ENCODE measurements at regions not wholly inside any gene's neighbourhood (a gene's known extent, or its start where the extent isn't known, plus 50 kb on each side); places are given as distances from the start of the nearest gene placed in this dataset.

DNA sequence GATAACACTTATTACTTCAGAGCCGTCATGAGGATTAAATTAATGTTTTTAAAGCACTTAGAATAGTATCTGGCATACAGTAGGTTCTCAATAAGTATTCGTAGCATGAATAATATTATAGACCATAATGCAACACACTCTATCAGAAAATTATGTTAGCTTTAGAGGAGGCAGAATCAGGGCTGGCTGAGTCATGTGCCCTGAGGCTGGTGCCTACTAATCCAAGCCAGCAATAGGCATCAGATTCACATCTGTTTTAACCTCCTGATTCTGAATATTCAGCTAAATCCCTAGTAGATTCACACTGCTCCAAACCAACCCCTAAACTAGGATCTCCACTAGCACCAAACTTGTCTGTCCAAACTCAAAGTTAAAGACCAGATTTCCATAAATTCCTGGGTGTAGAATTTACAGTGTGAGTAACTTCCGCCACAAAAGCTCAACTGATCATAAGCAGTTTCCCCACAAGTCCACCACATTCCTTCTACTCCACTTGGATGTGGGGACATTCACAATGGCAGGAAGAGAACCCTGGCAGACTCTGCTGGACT lies 170.0 kb upstream of the DAPK1 start:
- H3K36me3 ChIP-seq (ENCODE audit: low read depth) = no peaks in the 10 kb centered on the region
- H3K4me3 ChIP-seq = no peak overlapping the region
- H3K4me2 ChIP-seq (ENCODE audit: unreplicated experiment) = peak overlapping the region; percentile 22
- H3K9ac ChIP-seq = no peak overlapping the region
- no peak overlapping the region for H2AFZ ChIP-seq
- in situ Hi-C loops (cut with MboI) = loop anchor here (5.0 to 25.0 kb wide), 4 partner anchors 353 to 900 kb away; no protein-coding TSS in a partner anchor
- H3K27me3 ChIP-seq (replicated peaks; ENCODE audit: insufficient read depth) = no peaks in the 10 kb centered on the region
- H3K79me2 ChIP-seq (ENCODE audit: insufficient read depth) = no peaks in the 10 kb centered on the region
- peak; percentile 70 for DNase-seq
- peaks cover 5% of the 10 kb centered on the region; the same call in 1 of the 2 replicates for H3F3A ChIP-seq (ENCODE audit: insufficient read depth)
- no peaks in the 10 kb centered on the region for H3K9me3 ChIP-seq (ENCODE audit: low read depth)
- peaks cover 15% of the 10 kb centered on the region for H3K4me1 ChIP-seq (ENCODE audit: insufficient read depth)
- no peak for TF ChIP-seq EZH2phosphoT487 (IDR thresholded peaks at IDR 0.05; ENCODE audit: insufficient read depth, low read depth)
- TF ChIP-seq EZH2 (IDR thresholded peaks at IDR 0.05; ENCODE audit: insufficient read depth, poor library complexity, severe bottlenecking) = no peak
- 72 to 77% methylated on average over 3 of the region's 3 CpGs for WGBS, 2 experiments (ENCODE audit: low coverage in 1 of 2, low lambda C conversion rate in 2 of 2, missing lambda C conversion rate in 2 of 2)
- no peaks in the 10 kb centered on the region for H4K20me1 ChIP-seq (ENCODE audit: insufficient read depth)
- no peaks in the 10 kb centered on the region for H3K9me2 ChIP-seq (ENCODE audit: insufficient read depth)
- no peak overlapping the region for H3K27ac ChIP-seq

DNA sequence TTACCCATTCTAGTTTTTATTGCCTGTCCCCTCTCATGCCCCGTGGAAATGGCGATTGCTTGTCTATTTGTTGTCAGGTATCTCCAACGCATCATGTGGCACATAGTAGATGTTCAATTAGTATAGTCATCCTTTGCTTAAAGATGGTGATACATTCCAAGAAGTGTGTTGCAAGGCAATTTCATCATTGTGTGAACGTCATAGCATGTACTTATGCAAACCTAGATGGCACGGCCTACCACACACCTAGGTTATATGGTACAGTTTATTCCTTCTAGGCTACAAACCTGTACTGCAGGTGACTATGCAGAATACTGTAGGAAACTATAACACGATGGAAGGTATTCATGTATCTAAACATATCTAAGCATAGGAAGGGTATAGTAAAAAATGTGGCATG lies 163.9 kb upstream of the DAPK1 start:
- no peak overlapping the region for H3K4me3 ChIP-seq
- 76 to 79% methylated on average over 6 of the region's 6 CpGs for WGBS, 2 experiments (ENCODE audit: low coverage in 1 of 2, low lambda C conversion rate in 2 of 2, missing lambda C conversion rate in 2 of 2)
- H3K36me3 ChIP-seq (ENCODE audit: low read depth) = no peaks in the 10 kb centered on the region
- H3K4me2 ChIP-seq (ENCODE audit: unreplicated experiment) = no peak overlapping the region
- in situ Hi-C loops (cut with MboI) = loop anchor here (25.0 kb wide), 1 partner anchor 478 kb away; no protein-coding TSS in a partner anchor
- no peak for TF ChIP-seq EZH2phosphoT487 (IDR thresholded peaks at IDR 0.05; ENCODE audit: insufficient read depth, low read depth)
- TF ChIP-seq EZH2 (IDR thresholded peaks at IDR 0.05; ENCODE audit: insufficient read depth, poor library complexity, severe bottlenecking) = no peak
- no peak overlapping the region for H3K27ac ChIP-seq
- H3F3A ChIP-seq (ENCODE audit: insufficient read depth) = no peaks in the 10 kb centered on the region
- H3K4me1 ChIP-seq (ENCODE audit: insufficient read depth) = peaks cover 9% of the 10 kb centered on the region
- no peaks in the 10 kb centered on the region for H3K9me3 ChIP-seq (ENCODE audit: low read depth)
- H3K79me2 ChIP-seq (ENCODE audit: insufficient read depth) = no peaks in the 10 kb centered on the region
- H2AFZ ChIP-seq = no peak overlapping the region
- H4K20me1 ChIP-seq (ENCODE audit: insufficient read depth) = no peaks in the 10 kb centered on the region
- H3K9me2 ChIP-seq (ENCODE audit: insufficient read depth) = no peaks in the 10 kb centered on the region
- H3K27me3 ChIP-seq (replicated peaks; ENCODE audit: insufficient read depth) = no peaks in the 10 kb centered on the region; the same call in none of the 2 replicates
- no peak overlapping the region for H3K9ac ChIP-seq
- DNase-seq = no peak

DNA sequence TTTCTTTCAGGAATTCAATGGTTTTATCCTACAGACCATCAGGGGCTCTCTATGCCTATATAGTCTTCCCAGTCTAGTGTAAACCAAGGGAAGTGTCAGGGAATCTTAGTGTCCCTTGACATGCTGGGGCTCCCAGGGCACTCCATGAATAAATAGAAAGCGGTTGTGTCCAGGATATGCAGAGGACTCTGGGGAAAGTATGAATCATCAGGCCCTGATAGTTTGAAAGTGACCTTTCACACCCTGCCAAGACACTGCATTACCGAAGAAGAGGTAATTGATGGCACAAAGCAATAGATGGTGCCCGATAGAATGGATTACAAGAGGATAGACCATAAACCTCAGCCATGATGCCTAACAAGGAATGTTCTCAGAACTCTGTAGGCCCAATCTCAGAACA lies 163.3 kb upstream of the DAPK1 start:
- H2AFZ ChIP-seq = no peak overlapping the region
- H3K27ac ChIP-seq = no peak overlapping the region
- no peak overlapping the region for H3K9ac ChIP-seq
- H3K36me3 ChIP-seq (ENCODE audit: low read depth) = no peaks in the 10 kb centered on the region
- no peaks in the 10 kb centered on the region for H3K9me2 ChIP-seq (ENCODE audit: insufficient read depth)
- no peak for TF ChIP-seq EZH2 (IDR thresholded peaks at IDR 0.05; ENCODE audit: insufficient read depth, poor library complexity, severe bottlenecking)
- no peak for TF ChIP-seq EZH2phosphoT487 (IDR thresholded peaks at IDR 0.05; ENCODE audit: insufficient read depth, low read depth)
- no peaks in the 10 kb centered on the region; the same call in none of the 2 replicates for H3K27me3 ChIP-seq (replicated peaks; ENCODE audit: insufficient read depth)
- in situ Hi-C loops (cut with MboI) = loop anchor here (25.0 kb wide), 1 partner anchor 478 kb away; no protein-coding TSS in a partner anchor
- peaks cover 9% of the 10 kb centered on the region for H3K4me1 ChIP-seq (ENCODE audit: insufficient read depth)
- DNase-seq = peak; percentile 14
- WGBS, 2 experiments (ENCODE audit: low coverage in 1 of 2, low lambda C conversion rate in 2 of 2, missing lambda C conversion rate in 2 of 2) = 93 to 95% methylated on average over 3 of the region's 3 CpGs
- H3K4me3 ChIP-seq = no peak overlapping the region
- H3F3A ChIP-seq (ENCODE audit: insufficient read depth) = no peaks in the 10 kb centered on the region
- H3K4me2 ChIP-seq (ENCODE audit: unreplicated experiment) = no peak overlapping the region
- no peaks in the 10 kb centered on the region for H4K20me1 ChIP-seq (ENCODE audit: insufficient read depth)
- H3K79me2 ChIP-seq (ENCODE audit: insufficient read depth) = no peaks in the 10 kb centered on the region
- no peaks in the 10 kb centered on the region for H3K9me3 ChIP-seq (ENCODE audit: low read depth)

- DNase-seq = peak; percentile 69
Measured at GRCh38 chr9:87336407-87336806, 161.3 kb upstream of the DAPK1 start.

More at GRCh38 chr9:87336407-87336806, 161.3 kb upstream of the DAPK1 start:
- no peak overlapping the region for H3K4me3 ChIP-seq
- no peaks in the 10 kb centered on the region for H3F3A ChIP-seq (ENCODE audit: insufficient read depth)
- no peak overlapping the region for H3K9ac ChIP-seq
- no peaks in the 10 kb centered on the region for H3K36me3 ChIP-seq (ENCODE audit: low read depth)
- no peak for TF ChIP-seq EZH2phosphoT487 (IDR thresholded peaks at IDR 0.05; ENCODE audit: insufficient read depth, low read depth)
- no peak for TF ChIP-seq EZH2 (IDR thresholded peaks at IDR 0.05; ENCODE audit: insufficient read depth, poor library complexity, severe bottlenecking)
- H4K20me1 ChIP-seq (ENCODE audit: insufficient read depth) = no peaks in the 10 kb centered on the region
- H3K9me2 ChIP-seq (ENCODE audit: insufficient read depth) = no peaks in the 10 kb centered on the region
- in situ Hi-C loops (cut with MboI) = loop anchor here (25.0 kb wide), 1 partner anchor 476 kb away; no protein-coding TSS in a partner anchor
- H3K27me3 ChIP-seq (replicated peaks; ENCODE audit: insufficient read depth) = peaks cover 3% of the 10 kb centered on the region
- 0 to 6% methylated on average over 1 of the region's 1 CpG for whole genome bisulfite sequencing, 2 experiments (ENCODE audit: low coverage in 1 of 2, low lambda C conversion rate in 2 of 2, missing lambda C conversion rate in 2 of 2)
- no peaks in the 10 kb centered on the region for H3K9me3 ChIP-seq (ENCODE audit: low read depth)
- no peaks in the 10 kb centered on the region for H3K79me2 ChIP-seq (ENCODE audit: insufficient read depth)
- no peak overlapping the region for H3K27ac ChIP-seq
- no peak overlapping the region for H2AFZ ChIP-seq
- peaks cover 9% of the 10 kb centered on the region for H3K4me1 ChIP-seq (ENCODE audit: insufficient read depth)
- peak overlapping the region; percentile 96 for H3K4me2 ChIP-seq (ENCODE audit: unreplicated experiment)
